ENCODE measurements at regions not wholly inside any gene's neighbourhood (a gene's known extent, or its start where the extent isn't known, plus 50 kb on each side); places are given as distances from the start of the nearest gene placed in this dataset.

DNA sequence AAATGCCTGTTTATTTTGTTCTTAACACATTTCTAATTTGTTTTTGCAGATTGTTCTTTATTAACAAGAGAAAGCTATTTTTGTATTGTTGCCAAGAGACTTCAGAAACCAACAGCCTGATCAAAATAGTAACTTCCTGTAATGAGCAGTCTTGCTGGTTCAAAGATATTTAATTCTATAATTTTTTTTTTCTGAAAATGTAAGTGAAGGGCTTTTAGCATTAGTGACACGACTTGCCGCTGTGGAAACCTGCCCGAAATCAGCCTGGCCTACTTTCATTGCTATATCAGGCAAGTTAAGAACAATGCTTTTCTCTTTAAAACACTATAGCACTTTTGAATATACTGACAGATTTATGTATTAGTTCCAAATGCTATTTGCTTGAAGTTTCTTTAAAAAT, 374.3 kb downstream of the EFNB2 start:
- no peak for DNase-seq

GRCh38 chr13:106159295-106160195, 375.9 kb downstream of the EFNB2 start:
- DNase-seq, result no peak

GRCh38 chr13:106156468-106156867, 379.0 kb downstream of the EFNB2 start:
- no peak for DNase-seq

DNA sequence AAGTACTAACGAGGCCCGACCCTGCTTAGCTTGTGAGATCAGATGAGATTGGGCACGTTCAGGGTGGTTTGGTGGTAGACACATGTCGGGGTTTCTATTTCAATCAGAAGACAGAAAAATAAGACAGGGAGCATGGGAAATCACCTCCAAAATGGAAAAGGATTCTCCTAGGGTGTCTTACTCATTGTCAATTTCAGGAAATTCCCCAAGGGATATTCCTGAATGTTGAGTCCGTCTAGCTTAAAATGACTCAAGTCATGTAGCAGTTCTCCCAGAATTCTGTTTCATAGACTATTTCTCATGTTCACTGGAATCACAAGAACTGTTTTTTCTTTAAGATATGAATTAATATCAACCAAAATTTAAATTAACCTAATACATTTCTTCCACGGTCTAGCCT, 380.1 kb downstream of the EFNB2 start:
- no peak for DNase-seq

GRCh38 chr13:106153876-106154275, 381.6 kb downstream of the EFNB2 start:
- DNase-seq, result no peak

DNA sequence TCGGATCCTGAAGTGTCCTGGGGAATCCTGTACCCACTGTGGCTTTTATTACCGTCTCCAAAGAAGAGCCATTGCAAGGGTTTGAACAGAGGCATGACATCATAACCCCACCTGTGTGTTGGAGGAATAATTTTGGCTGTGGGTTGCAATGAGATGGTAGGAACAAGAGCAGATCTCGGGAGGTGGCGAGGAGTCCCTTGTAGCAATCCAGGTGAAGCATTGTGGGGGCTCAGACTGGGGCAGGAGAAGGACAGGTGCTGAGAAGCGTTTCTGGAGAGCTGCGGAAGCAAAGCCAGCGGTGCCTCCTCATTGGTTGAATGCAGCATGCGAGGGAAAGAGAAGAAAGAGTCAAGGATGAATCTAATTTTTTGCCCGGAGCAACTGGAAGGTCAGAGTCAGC, 382.4 kb downstream of the EFNB2 start:
- no peak for DNase-seq

DNA sequence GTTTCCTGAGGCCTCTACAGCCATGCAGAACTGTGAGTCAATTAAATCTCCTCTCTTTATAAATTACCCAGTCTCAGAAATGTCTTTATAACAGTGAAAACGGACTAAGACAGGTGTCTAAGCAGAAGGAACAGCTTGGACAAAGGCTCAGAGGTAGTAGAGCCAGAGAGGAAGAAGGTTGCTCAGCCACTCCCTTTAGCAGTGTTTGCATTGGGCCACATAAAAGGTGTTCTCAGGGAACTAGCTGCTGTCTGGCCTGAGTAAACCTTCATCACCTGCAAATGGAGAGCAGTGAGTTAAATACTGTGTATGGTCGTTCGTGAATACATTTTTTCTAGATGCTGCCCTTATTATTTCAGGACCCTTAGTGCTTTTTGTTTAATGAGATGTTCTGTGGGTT, 383.4 kb downstream of the EFNB2 start:
- no peak for DNase-seq

DNA sequence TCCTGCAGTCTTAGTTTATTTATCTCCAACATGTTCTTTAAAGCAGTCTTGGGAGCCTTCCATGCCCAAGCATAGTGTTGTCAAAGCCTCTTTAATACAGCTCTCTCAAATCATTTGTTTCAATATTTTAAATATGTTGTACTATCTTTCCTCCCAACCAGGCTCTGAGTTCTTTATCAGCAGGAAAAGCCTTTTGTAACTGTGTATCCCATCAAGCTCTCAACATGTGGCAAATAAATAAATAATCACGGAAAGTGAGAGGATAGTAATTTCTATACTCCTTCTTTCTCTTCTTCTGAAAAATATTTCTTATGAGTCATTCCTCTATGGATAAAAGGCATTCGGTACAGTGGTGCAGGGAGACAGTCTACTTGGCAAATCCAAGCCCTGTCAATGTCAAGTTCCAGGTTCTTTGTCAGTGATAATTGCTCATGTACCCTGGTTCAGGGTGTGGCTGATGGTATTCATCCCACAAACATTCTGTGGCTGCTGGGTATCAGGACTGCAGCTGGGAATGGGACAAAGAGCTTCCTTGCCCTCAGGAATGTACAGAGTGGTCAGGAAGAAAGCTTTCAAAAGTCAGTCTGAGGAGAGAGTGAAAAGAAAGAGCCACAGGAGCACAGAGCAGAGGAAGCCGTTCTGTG, 384.3 kb downstream of the EFNB2 start:
- DNase-seq, result no peak

GRCh38 chr13:106145997-106146864, 389.2 kb downstream of the EFNB2 start:
- no peak for DNase-seq

- no peak for DNase-seq
These were observed 390.4 kb downstream of the EFNB2 start for GRCh38 chr13:106145070-106145469.

DNA sequence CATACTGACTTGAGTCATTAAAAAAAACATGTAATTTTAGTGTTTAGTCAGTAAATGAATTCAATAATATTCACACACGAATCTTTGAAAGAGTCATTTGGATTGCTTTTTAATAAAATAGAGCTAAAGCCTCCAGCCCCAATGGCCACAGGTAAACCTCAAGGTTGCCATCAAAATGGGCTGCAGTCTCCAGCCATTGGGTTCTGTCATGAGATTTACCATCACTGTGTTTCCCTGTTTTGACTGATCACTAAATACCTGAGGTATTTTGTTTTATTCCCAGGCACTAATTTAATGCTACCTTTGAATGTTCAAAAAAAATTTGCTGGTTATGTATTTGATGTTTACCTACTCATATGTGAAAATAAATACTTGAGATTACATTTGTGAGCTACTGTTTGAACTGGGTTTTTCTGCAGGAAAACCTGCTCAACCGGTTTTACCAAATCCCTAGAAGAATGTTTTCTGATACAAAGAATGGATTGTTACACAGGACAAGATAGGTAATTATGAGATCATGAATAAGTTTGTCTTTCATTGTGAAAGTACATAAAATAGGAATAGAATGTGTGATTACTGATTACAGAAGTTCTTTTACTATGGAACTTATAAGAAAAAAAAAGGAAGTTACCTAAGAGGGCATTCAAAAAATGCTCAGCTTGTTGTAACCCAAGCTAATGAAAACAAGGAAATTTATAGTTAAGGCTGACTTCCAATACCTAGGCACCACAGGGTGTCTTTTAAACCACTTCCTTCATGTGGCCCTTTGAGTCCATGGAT, 391.3 kb downstream of the EFNB2 start:
- no peak for DNase-seq

DNA sequence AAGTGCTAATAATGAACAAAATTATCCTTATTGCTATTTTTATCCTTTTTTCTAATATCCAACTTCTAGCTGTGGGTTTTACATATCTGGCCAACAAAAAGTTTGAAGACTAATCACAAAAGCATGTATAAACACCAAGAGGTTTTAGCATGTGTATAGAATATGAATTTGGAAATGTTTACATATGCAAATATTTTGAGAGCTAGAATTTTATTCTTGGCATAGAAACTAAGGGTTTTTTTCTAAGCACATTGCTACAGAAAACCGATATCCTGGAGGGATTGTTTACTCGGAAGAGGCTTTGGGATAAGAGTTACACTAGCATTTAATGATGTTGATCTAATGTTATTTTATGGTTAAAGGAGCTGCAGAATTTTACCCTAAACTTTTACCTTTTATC, 392.1 kb downstream of the EFNB2 start:
- DNase-seq, result no peak

- no peak for DNase-seq
These were observed 395.0 kb downstream of the EFNB2 start for GRCh38 chr13:106140476-106140875.

DNA sequence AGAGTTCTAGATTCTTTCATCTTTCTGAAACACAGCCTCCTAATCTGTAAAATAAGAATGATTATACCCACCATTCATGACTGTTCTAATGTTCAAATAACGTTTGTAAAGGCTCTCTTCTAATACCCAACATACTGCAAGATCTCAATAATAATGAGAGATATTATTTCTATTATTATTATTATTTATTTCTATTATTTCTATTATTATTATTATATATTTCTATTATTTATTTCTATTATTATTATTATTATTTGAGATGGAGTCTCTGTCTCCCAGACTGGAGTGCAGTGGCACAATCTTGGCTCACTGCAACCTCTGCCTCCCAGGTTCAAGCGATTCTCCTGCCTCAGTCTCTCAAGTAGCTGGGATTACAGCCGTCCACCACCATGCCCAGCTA, 395.5 kb downstream of the EFNB2 start:
- no peak for DNase-seq

DNA sequence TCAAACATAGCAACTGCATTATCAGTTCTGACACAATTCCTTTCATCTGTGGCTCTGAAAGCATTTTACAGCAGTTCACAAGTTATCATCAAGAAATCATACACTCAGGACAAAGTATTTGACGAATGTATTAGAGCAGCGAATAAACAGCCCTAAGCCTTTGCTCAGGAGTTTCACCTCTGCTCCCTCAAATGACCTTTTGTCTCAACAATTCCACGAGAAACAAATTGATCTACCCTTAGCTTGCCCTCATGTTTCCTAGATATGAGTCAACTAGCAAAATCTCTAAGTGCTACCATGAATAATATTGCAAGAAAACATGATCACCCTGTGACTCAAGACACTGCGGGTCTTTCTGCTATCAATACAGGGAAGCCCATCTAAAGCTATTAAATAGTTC, 396.1 kb downstream of the EFNB2 start:
- DNase-seq, result no peak

DNA sequence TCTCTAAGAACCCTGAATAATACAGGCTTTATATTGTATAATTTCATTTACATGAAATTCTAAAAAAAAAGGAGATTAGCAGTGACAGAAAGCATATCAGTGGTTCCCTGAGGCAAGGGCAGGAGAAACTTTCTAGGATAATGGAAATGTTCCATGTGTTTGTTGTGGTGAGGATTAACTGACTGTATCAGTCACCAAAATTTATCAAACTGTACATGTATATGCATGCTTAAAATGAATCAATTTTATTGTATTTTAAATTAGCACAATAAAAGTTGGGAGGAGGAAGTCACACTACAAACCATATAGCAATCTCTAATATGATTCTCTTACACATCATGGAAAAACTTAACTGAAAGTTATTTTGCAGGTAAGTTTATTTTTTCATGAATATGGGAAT, 396.8 kb downstream of the EFNB2 start:
- no peak for DNase-seq

DNA sequence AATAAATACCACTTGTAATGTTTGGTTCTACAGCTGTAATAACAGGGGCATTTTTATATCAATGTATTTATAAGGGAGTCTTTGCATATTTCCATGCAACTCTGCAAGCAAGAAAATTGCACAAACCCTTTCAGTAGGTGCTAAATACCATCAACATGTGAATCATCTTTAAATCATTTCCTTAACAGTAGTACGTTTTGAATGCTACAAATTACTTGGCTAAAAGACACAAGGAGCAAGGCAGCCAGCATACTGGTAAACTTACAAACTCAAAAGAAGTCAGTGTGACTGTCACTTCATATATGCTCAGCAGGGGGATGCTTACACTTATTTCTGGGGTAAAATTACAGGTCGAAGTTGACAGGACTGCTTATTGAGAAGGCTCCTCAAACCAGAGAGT, 402.4 kb downstream of the EFNB2 start:
- DNase-seq, result no peak

DNA sequence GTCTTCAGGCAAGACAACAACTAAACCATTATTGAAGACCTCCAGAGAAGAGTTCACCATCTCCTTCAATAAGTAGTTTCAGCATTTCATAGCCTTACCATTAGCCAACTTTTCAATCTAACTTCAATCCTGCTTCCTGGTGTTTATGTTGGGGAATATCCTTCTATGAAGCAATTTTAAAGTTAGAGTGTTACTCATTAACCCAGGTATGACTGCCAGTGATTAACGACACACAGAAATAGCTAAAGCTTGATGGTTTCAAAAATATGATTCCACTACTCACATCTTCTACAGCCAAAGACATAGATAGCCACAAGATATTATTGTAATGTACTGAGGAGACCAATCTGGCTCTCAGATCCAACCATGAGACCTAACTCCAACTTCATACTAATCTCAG, 403.2 kb downstream of the EFNB2 start:
- DNase-seq, result no peak

DNA sequence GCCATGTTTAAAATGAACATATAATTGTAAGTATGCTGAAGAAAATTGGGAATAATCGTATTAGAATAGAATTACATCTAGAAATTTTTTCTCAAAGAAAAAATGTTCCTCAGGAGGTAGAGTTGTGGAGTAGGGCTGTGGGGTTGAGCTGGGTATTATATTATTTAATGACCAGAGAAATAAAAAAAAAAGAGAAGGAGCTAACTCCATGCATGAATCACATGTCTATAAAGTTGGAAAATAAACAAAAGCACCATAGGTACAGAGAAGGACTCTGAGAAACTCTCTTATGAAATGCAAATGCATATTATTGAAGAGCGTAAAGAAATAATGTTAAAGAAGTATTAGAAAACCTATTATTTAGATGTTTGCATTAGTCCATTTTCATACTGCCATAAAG, 405.5 kb downstream of the EFNB2 start:
- DNase-seq, result no peak

GRCh38 chr13:106129273-106129672, 406.2 kb downstream of the EFNB2 start:
- DNase-seq, result no peak

GRCh38 chr13:106122234-106122633, 413.2 kb downstream of the EFNB2 start:
- no peak for DNase-seq

DNA sequence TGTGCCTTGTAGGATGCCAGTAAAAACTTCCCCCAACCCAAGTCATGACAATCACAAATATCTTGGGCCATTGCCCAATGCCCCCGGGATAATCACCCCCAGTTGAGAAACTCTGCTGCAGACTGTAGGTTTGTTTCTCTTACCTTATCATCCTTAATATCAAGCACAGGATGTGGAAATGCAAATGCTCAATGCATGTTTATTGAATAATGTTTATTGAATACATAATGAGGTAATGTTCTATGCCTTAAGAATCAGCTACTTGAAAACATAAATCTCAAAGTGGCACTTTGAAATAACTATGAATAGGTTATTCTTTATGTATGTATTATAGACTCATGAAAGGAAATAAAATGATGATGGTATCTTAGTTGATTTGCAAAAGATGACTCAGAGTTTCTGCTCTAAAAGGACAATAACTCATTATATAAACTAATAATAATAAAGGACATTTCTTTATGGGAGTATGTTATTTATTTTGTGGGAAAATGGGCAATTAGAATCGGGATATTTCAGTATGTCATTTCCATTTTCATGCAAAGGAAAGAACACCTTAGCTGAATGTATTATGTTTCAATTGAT, 414.2 kb downstream of the EFNB2 start:
- DNase-seq, result no peak

Measured in activated naive CD4-positive, alpha-beta T cell treated with Interleukin-2 at 50 U/mL for 16 hours (primary cell).